HepG2 (cell line): ENCODE measurements at regions not wholly inside any gene's neighbourhood (a gene's known extent, or its start where the extent isn't known, plus 50 kb on each side); places are given as distances from the start of the nearest gene placed in this dataset.

Experiments
- ATAC-seq: fragments of 200-7000 bp; cut with Tn5 transposase; 3 replicates; pipeline ENCODE4 v1.9.1; 2020; ENCODE audit warnings: mild to moderate bottlenecking, moderate library complexity
- BruUV-seq: library from RNA; stranded (reverse); fragments of 400-500 nt; replicated peaks from 2 replicates; lab custom pipeline; 2021; lab: Mats Ljungman, UMichigan
- CTCF ChIA-PET: fragments of 300-600 bp; formaldehyde crosslinking; extraction: SDS; loops from one replicate; lab custom pipeline; 2021; ENCODE audit warnings: low total read pairs, inconsistent platforms, low intra/inter-chr PET ratio; lab: Yijun Ruan, JAX
- POLR2A ChIA-PET: fragments of 350-600 bp; sonication (Branson Sonifier 250); formaldehyde crosslinking; loops from one replicate; lab custom pipeline; 2020; ENCODE audit warnings: antibody characterized with exemption, inconsistent platforms; lab: Yijun Ruan, JAX
- DNase-seq: peaks from one replicate; pipeline ENCODE4 v3.0.0-alpha.2; 2015; ENCODE audit warnings: low spot score
- FAIRE-seq: peaks from 3 replicates; lab custom pipeline; 2011; peaks lifted over from hg19 to GRCh38; lab: Jason Lieb, UNC
- H2AFZ ChIP-seq: one replicate; pipeline ENCODE4 v1.6.1; 2011; ENCODE audit warnings: low read length, inconsistent platforms
- H3K27ac ChIP-seq: fragments of 300-600 bp; 3 replicates; pipeline ENCODE4 v1.8.0; 2011; ENCODE audit warnings: mixed run types, mild to moderate bottlenecking, mixed read lengths, low read length, inconsistent platforms; ENCODE audit not compliant: insufficient read depth; ENCODE audit errors: extremely low read length
- H3K27me3 ChIP-seq, 2 experiments: fragments of 200-600 bp in 1 of 2; 2 replicates in 1 of 2; 3 replicates in 1 of 2; pipeline versions ENCODE4 v1.6.0 to v1.8.0; 2011; ENCODE audit warnings: low read length in 2 of 2, mild to moderate bottlenecking in 2 of 2, moderate library complexity in 2 of 2, inconsistent platforms in 1 of 2; ENCODE audit not compliant: insufficient read depth in 2 of 2, control insufficient read depth in 1 of 2
- H3K36me3 ChIP-seq, 2 experiments: fragments of 200-600 bp in 1 of 2; replicated peaks in 1 of 2; 2 replicates in 1 of 2; 3 replicates in 1 of 2; pipeline versions ENCODE4 v1.5.1 to v1.8.0; 2011; ENCODE audit warnings: low read length in 2 of 2, inconsistent platforms in 1 of 2; ENCODE audit not compliant: insufficient read depth in 2 of 2, control insufficient read depth in 1 of 2
- H3K4me1 ChIP-seq: 2 replicates; pipeline ENCODE4 v1.5.1; 2012; ENCODE audit warnings: low read length, inconsistent platforms; ENCODE audit not compliant: insufficient read depth
- H3K4me2 ChIP-seq: 2 replicates; pipeline ENCODE4 v1.6.0; 2011; ENCODE audit warnings: low read depth, low read length, inconsistent platforms
- H3K4me3 ChIP-seq, 3 experiments: fragments of 200-600 bp in 1 of 3; sonication (generic), shearing (Covaris generic) in 1 of 3; replicated peaks in 1 of 3; 2 replicates each; pipeline ENCODE4 v1.5.1; 2011 to 2016; ENCODE audit warnings: low read length in 3 of 3, inconsistent platforms in 2 of 3, low read depth in 2 of 3, mild to moderate bottlenecking in 2 of 3, control low read depth in 1 of 3, mixed read lengths in 1 of 3; ENCODE audit not compliant: insufficient read depth in 1 of 3
- H3K79me2 ChIP-seq: one replicate; pipeline ENCODE4 v1.6.1; 2011; ENCODE audit warnings: low read length, inconsistent platforms; ENCODE audit not compliant: insufficient read depth
- H3K9ac ChIP-seq: 2 replicates; pipeline ENCODE4 v1.6.0; 2011; ENCODE audit warnings: mild to moderate bottlenecking, low read depth, low read length, inconsistent platforms; ENCODE audit not compliant: insufficient read depth
- H3K9me3 ChIP-seq: 2 replicates; pipeline ENCODE4 v1.5.1; 2012; ENCODE audit warnings: mild to moderate bottlenecking, low read length
- H4K20me1 ChIP-seq: 2 replicates; pipeline ENCODE4 v1.6.0; 2011; ENCODE audit warnings: inconsistent platforms, mild to moderate bottlenecking, low read length, moderate library complexity; ENCODE audit not compliant: insufficient read depth
- CEBPB ChIP-seq: IDR thresholded peaks from 2 replicates; pipeline ENCODE4 v1.6.1; 2011; ENCODE audit warnings: low read depth, low read length, improper control_type of control experiment, borderline replicate concordance
- CREB3 ChIP-seq: sonication (generic); formaldehyde crosslinking; IDR thresholded peaks from 2 replicates; pipeline ENCODE4 v1.5.0; 2020; ENCODE audit warnings: missing genetic modification reagents
- FOXO1 ChIP-seq: sonication (generic); formaldehyde crosslinking; IDR thresholded peaks from 2 replicates; pipeline ENCODE4 v1.4.0; 2020; ENCODE audit warnings: missing genetic modification reagents
- HDAC1 ChIP-seq: sonication (generic); formaldehyde crosslinking; IDR thresholded peaks from 2 replicates; pipeline ENCODE4 v1.5.1; 2020; ENCODE audit warnings: mild to moderate bottlenecking, missing genetic modification reagents
- MYNN ChIP-seq: sonication (generic); formaldehyde crosslinking; IDR thresholded peaks from 2 replicates; pipeline ENCODE4 v1.4.0; 2020; ENCODE audit warnings: mild to moderate bottlenecking, low read depth, missing genetic modification reagents
- NFAT5 ChIP-seq: sonication (generic); formaldehyde crosslinking; IDR thresholded peaks from 2 replicates; pipeline ENCODE4 v1.4.0; 2020; ENCODE audit warnings: missing genetic modification reagents
- NFKBIZ ChIP-seq: IDR thresholded peaks from 2 replicates; pipeline ENCODE4 v1.6.1; 2018; ENCODE audit warnings: missing genetic modification reagents, missing compliant biosample characterization
- RBM39 ChIP-seq: fragments of 200-400 bp; formaldehyde crosslinking; IDR thresholded peaks from one replicate; pipeline ENCODE4 v1.6.1; 2018; ENCODE audit warnings: antibody characterized with exemption, mild to moderate bottlenecking, low read depth, low read length; ENCODE audit not compliant: poor library complexity, severe bottlenecking
- SSRP1 ChIP-seq: IDR thresholded peaks from 2 replicates; pipeline ENCODE4 v1.6.1; 2016; ENCODE audit warnings: control low read depth
- YY1 ChIP-seq: IDR thresholded peaks from 2 replicates; pipeline ENCODE4 v1.6.1; 2011; ENCODE audit warnings: low read length, low read depth, moderate library complexity, mild to moderate bottlenecking; ENCODE audit not compliant: insufficient read depth, insufficient replicate concordance
- ZEB1 ChIP-seq: IDR thresholded peaks from 2 replicates; pipeline ENCODE4 v1.6.1; 2012; ENCODE audit warnings: mild to moderate bottlenecking, low read depth, inconsistent platforms; ENCODE audit not compliant: insufficient replicate concordance
- ZNF383 ChIP-seq: sonication (generic); formaldehyde crosslinking; IDR thresholded peaks from 2 replicates; pipeline ENCODE4 v1.4.0; 2020; ENCODE audit warnings: missing genetic modification reagents, mild to moderate bottlenecking, borderline replicate concordance
- ZNF510 ChIP-seq: sonication (generic); formaldehyde crosslinking; IDR thresholded peaks from 2 replicates; pipeline ENCODE4 v1.4.0; 2020; ENCODE audit warnings: low read depth, mild to moderate bottlenecking, missing genetic modification reagents
- ZNF75D ChIP-seq: sonication (generic); formaldehyde crosslinking; IDR thresholded peaks from 2 replicates; pipeline ENCODE4 v1.8.1; 2023; ENCODE audit warnings: missing genetic modification reagents, mild to moderate bottlenecking, borderline replicate concordance
- ZNF776 ChIP-seq: sonication (generic); formaldehyde crosslinking; IDR thresholded peaks from 2 replicates; pipeline ENCODE4 v1.4.0; 2020; ENCODE audit warnings: mild to moderate bottlenecking, missing genetic modification reagents
- WGBS: methylation state at CpG from one replicate; pipeline ENCODE4 v1.1.6; 2017; ENCODE audit warnings: low lambda C conversion rate; 5-methylcytosine and 5-hydroxymethylcytosine counted together
- in situ Hi-C: cut with HindIII; loops from 2 replicates; pipeline ENCODE4 v1.10.0; 2017; ENCODE audit warnings: low pct_unique_long_range_greater_than_20kb; ENCODE audit not compliant: extremely low pct_ligation_motif_present
- intact Hi-C: fragments of 100-400 bp; cut with micrococcal nuclease; formaldehyde crosslinking; loops from one replicate; pipeline ENCODE4 v1.10.0; 2022; ENCODE audit not compliant: unreplicated experiment

- H3K27ac ChIP-seq: no peak overlapping the region
- POLR2A ChIA-PET: no interaction called here
- H3K79me2 ChIP-seq: no peaks in the 10 kb centered on the region
- TF ChIP-seq HDAC1 (CRISPR knock-in tag) (no peak), NFKBIZ (CRISPR knock-in tag) (no peak), ZNF510 (CRISPR knock-in tag) (no peak), RBM39 (no peak), MYNN (CRISPR knock-in tag) (no peak), ZNF383 (CRISPR knock-in tag) (no peak), ZNF776 (CRISPR knock-in tag) (no peak), YY1 (no peak), SSRP1 (CRISPR knock-in tag) (no peak), CEBPB (no peak)
- no peaks in the 10 kb centered on the region for H3K36me3 ChIP-seq
- no peaks in the 10 kb centered on the region for H4K20me1 ChIP-seq
- in situ Hi-C loops (no loop called here), intact Hi-C loops (no loop called here)
- DNase-seq (no peak), FAIRE-seq (no peak), ATAC-seq (no peak)
- BruUV-seq: no TSS peak
- no peak overlapping the region for H3K4me3 ChIP-seq
- no peaks in the 10 kb centered on the region for H3K27me3 ChIP-seq
- WGBS: 23% methylated on average over 6 of the region's 6 CpGs
- peaks cover 47% of the 10 kb centered on the region for H3K9me3 ChIP-seq
- no peak overlapping the region for H3K9ac ChIP-seq
- H3K4me2 ChIP-seq: no peak overlapping the region
- CTCF ChIA-PET: no interaction called here
- H2AFZ ChIP-seq: no peak overlapping the region
- H3K4me1 ChIP-seq: no peaks in the 10 kb centered on the region
Observed at GRCh38 chr14:83816761-83817160, 1713.2 kb upstream of the FLRT2 start.

GRCh38 chr14:83825843-83826242 lies 1704.1 kb upstream of the FLRT2 start:
- ATAC-seq (no peak), DNase-seq (no peak), FAIRE-seq (no peak)
- Histone ChIP-seq H3K4me2 (no peak overlapping the region), H3K4me3 (no peak overlapping the region), H3K9ac (no peak overlapping the region), H3K9me3 (peaks cover 51% of the 10 kb centered on the region), H3K27me3 (no peaks in the 10 kb centered on the region; a peak in 1 of 5 replicates), H3K79me2 (no peaks in the 10 kb centered on the region), H3K4me1 (no peaks in the 10 kb centered on the region), H3K36me3 (no peaks in the 10 kb centered on the region), H4K20me1 (no peaks in the 10 kb centered on the region), H2AFZ (no peak overlapping the region), H3K27ac (no peak overlapping the region)
- POLR2A ChIA-PET: no interaction called here
- BruUV-seq: no TSS peak
- WGBS: under 1% methylated on average over 3 of the region's 3 CpGs
- in situ Hi-C loops: no loop called here
- intact Hi-C loops: no loop called here
- CTCF ChIA-PET: no interaction called here
- TF ChIP-seq CREB3 (CRISPR knock-in tag) (no peak), FOXO1 (CRISPR knock-in tag) (no peak), ZNF75D (CRISPR knock-in tag) (no peak), NFAT5 (CRISPR knock-in tag) (no peak), ZEB1 (no peak)
